ENCODE measurements at regions not wholly inside any gene's neighbourhood (a gene's known extent, or its start where the extent isn't known, plus 50 kb on each side); places are given as distances from the start of the nearest gene placed in this dataset.

GRCh38 chr14:95034788-95035187, 122.5 kb downstream of the DICER1 start:
- Mint-ChIP-seq H3K36me3 (ENCODE audit: low read depth) (no peaks in the 10 kb centered on the region), H3K4me1 (ENCODE audit: low read depth) (no peaks in the 10 kb centered on the region), H3K9me3 (no peaks in the 10 kb centered on the region), H3K27ac (no peak overlapping the region), H3K27me3 (ENCODE audit: insufficient read depth) (peaks cover 6% of the 10 kb centered on the region), H3K4me3 (no peak overlapping the region)
- no peak for DNase-seq (ENCODE audit: low spot score)
- intact Hi-C loops (cut with micrococcal nuclease): no loop called here

GRCh38 chr14:95033682-95034632, 123.4 kb downstream of the DICER1 start:
- no peak overlapping the region for H3K4me3 Mint-ChIP-seq
- no peak for DNase-seq (ENCODE audit: low spot score)
- no peaks in the 10 kb centered on the region for H3K36me3 Mint-ChIP-seq (ENCODE audit: low read depth)
- peaks cover 11% of the 10 kb centered on the region for H3K27me3 Mint-ChIP-seq (ENCODE audit: insufficient read depth)
- intact Hi-C loops (cut with micrococcal nuclease): no loop called here
- no peak overlapping the region for H3K27ac Mint-ChIP-seq
- H3K9me3 Mint-ChIP-seq: no peaks in the 10 kb centered on the region
- H3K4me1 Mint-ChIP-seq (ENCODE audit: low read depth): no peaks in the 10 kb centered on the region

GRCh38 chr14:95033031-95033430, 124.3 kb downstream of the DICER1 start:
- Mint-ChIP-seq H3K4me3 (no peak overlapping the region), H3K4me1 (ENCODE audit: low read depth) (no peaks in the 10 kb centered on the region), H3K9me3 (no peaks in the 10 kb centered on the region), H3K36me3 (ENCODE audit: low read depth) (no peaks in the 10 kb centered on the region), H3K27me3 (ENCODE audit: insufficient read depth) (peaks cover 13% of the 10 kb centered on the region), H3K27ac (no peak overlapping the region)
- intact Hi-C loops (cut with micrococcal nuclease): no loop called here
- DNase-seq (ENCODE audit: low spot score): no peak

- no peaks in the 10 kb centered on the region for H3K9me3 Mint-ChIP-seq
- no peaks in the 10 kb centered on the region for H3K36me3 Mint-ChIP-seq (ENCODE audit: low read depth)
- intact Hi-C loops (cut with micrococcal nuclease): no loop called here
- no peak overlapping the region for H3K4me3 Mint-ChIP-seq
- no peak for DNase-seq (ENCODE audit: low spot score)
- no peak overlapping the region for H3K27ac Mint-ChIP-seq
- H3K27me3 Mint-ChIP-seq (ENCODE audit: insufficient read depth): peaks cover 7% of the 10 kb centered on the region
- H3K4me1 Mint-ChIP-seq (ENCODE audit: low read depth): no peaks in the 10 kb centered on the region
Measured at GRCh38 chr14:95026851-95027463, 130.4 kb downstream of the DICER1 start.

- Mint-ChIP-seq H3K4me3 (no peak overlapping the region), H3K27ac (no peak overlapping the region), H3K9me3 (no peaks in the 10 kb centered on the region), H3K36me3 (ENCODE audit: low read depth) (no peaks in the 10 kb centered on the region), H3K4me1 (ENCODE audit: low read depth) (no peaks in the 10 kb centered on the region), H3K27me3 (ENCODE audit: insufficient read depth) (peaks cover 7% of the 10 kb centered on the region)
- DNase-seq (ENCODE audit: low spot score): no peak
- intact Hi-C loops (cut with micrococcal nuclease): no loop called here
Measured at GRCh38 chr14:95025941-95026340, 131.4 kb downstream of the DICER1 start.

- intact Hi-C loops (cut with micrococcal nuclease): no loop called here
- H3K9me3 Mint-ChIP-seq: no peaks in the 10 kb centered on the region
- H3K27me3 Mint-ChIP-seq (ENCODE audit: insufficient read depth): peaks cover 7% of the 10 kb centered on the region
- no peak overlapping the region for H3K27ac Mint-ChIP-seq
- H3K36me3 Mint-ChIP-seq (ENCODE audit: low read depth): no peaks in the 10 kb centered on the region
- no peak for DNase-seq (ENCODE audit: low spot score)
- H3K4me3 Mint-ChIP-seq: no peak overlapping the region
- H3K4me1 Mint-ChIP-seq (ENCODE audit: low read depth): no peaks in the 10 kb centered on the region
Measured at GRCh38 chr14:95025218-95025617, 132.1 kb downstream of the DICER1 start.

GRCh38 chr14:95024380-95024779, 132.9 kb downstream of the DICER1 start:
- H3K9me3 Mint-ChIP-seq: no peaks in the 10 kb centered on the region

GRCh38 chr14:95023886-95024285, 133.4 kb downstream of the DICER1 start:
- H3K36me3 Mint-ChIP-seq (ENCODE audit: low read depth): no peaks in the 10 kb centered on the region
- no peak overlapping the region for H3K27ac Mint-ChIP-seq

More at GRCh38 chr14:95024380-95024779, 132.9 kb downstream of the DICER1 start:
- H3K27me3 Mint-ChIP-seq (ENCODE audit: insufficient read depth): peaks cover 7% of the 10 kb centered on the region
- no peak overlapping the region for H3K27ac Mint-ChIP-seq
- intact Hi-C loops (cut with micrococcal nuclease): no loop called here
- no peaks in the 10 kb centered on the region for H3K36me3 Mint-ChIP-seq (ENCODE audit: low read depth)
- H3K4me3 Mint-ChIP-seq: no peak overlapping the region
- no peaks in the 10 kb centered on the region for H3K4me1 Mint-ChIP-seq (ENCODE audit: low read depth)
- DNase-seq (ENCODE audit: low spot score): no peak

GRCh38 chr14:95023115-95023514, 134.2 kb downstream of the DICER1 start:
- Mint-ChIP-seq H3K27ac (no peak overlapping the region), H3K36me3 (ENCODE audit: low read depth) (no peaks in the 10 kb centered on the region), H3K27me3 (ENCODE audit: insufficient read depth) (no peaks in the 10 kb centered on the region), H3K9me3 (no peaks in the 10 kb centered on the region), H3K4me3 (no peak overlapping the region), H3K4me1 (ENCODE audit: low read depth) (no peaks in the 10 kb centered on the region)
- DNase-seq (ENCODE audit: low spot score): no peak
- intact Hi-C loops (cut with micrococcal nuclease): no loop called here

More at GRCh38 chr14:95023886-95024285, 133.4 kb downstream of the DICER1 start:
- Mint-ChIP-seq H3K27me3 (ENCODE audit: insufficient read depth) (peaks cover 2% of the 10 kb centered on the region), H3K4me1 (ENCODE audit: low read depth) (no peaks in the 10 kb centered on the region), H3K9me3 (no peaks in the 10 kb centered on the region), H3K4me3 (no peak overlapping the region)
- no peak for DNase-seq (ENCODE audit: low spot score)
- intact Hi-C loops (cut with micrococcal nuclease): no loop called here

GRCh38 chr14:95021588-95021987, 135.7 kb downstream of the DICER1 start:
- no peak for DNase-seq (ENCODE audit: low spot score)
- Mint-ChIP-seq H3K36me3 (ENCODE audit: low read depth) (no peaks in the 10 kb centered on the region), H3K27ac (no peak overlapping the region), H3K4me1 (ENCODE audit: low read depth) (no peaks in the 10 kb centered on the region), H3K27me3 (ENCODE audit: insufficient read depth) (no peaks in the 10 kb centered on the region), H3K9me3 (no peaks in the 10 kb centered on the region), H3K4me3 (no peak overlapping the region)
- intact Hi-C loops (cut with micrococcal nuclease): no loop called here

- Mint-ChIP-seq H3K27ac (no peak overlapping the region), H3K9me3 (no peaks in the 10 kb centered on the region), H3K4me3 (no peak overlapping the region), H3K36me3 (ENCODE audit: low read depth) (no peaks in the 10 kb centered on the region), H3K4me1 (ENCODE audit: low read depth) (no peaks in the 10 kb centered on the region), H3K27me3 (ENCODE audit: insufficient read depth) (peaks cover 2% of the 10 kb centered on the region)
- intact Hi-C loops (cut with micrococcal nuclease): no loop called here
- no peak for DNase-seq (ENCODE audit: low spot score)
Measured at GRCh38 chr14:95018821-95019220, 138.5 kb downstream of the DICER1 start.

GRCh38 chr14:95015046-95015445, 142.3 kb downstream of the DICER1 start:
- peaks cover 8% of the 10 kb centered on the region for H3K27me3 Mint-ChIP-seq (ENCODE audit: insufficient read depth)
- H3K9me3 Mint-ChIP-seq: no peaks in the 10 kb centered on the region
- no peaks in the 10 kb centered on the region for H3K36me3 Mint-ChIP-seq (ENCODE audit: low read depth)
- H3K4me1 Mint-ChIP-seq (ENCODE audit: low read depth): no peaks in the 10 kb centered on the region
- no peak overlapping the region for H3K4me3 Mint-ChIP-seq
- DNase-seq (ENCODE audit: low spot score): no peak
- H3K27ac Mint-ChIP-seq: no peak overlapping the region
- intact Hi-C loops (cut with micrococcal nuclease): no loop called here

GRCh38 chr14:95014036-95014435, 143.3 kb downstream of the DICER1 start:
- intact Hi-C loops (cut with micrococcal nuclease): no loop called here
- Mint-ChIP-seq H3K27ac (no peak overlapping the region), H3K36me3 (ENCODE audit: low read depth) (no peaks in the 10 kb centered on the region), H3K9me3 (no peaks in the 10 kb centered on the region), H3K4me1 (ENCODE audit: low read depth) (no peaks in the 10 kb centered on the region), H3K27me3 (ENCODE audit: insufficient read depth) (peaks cover 8% of the 10 kb centered on the region), H3K4me3 (no peak overlapping the region)
- no peak for DNase-seq (ENCODE audit: low spot score)

Data from activated T-helper 1 cell treated with anti-CD3 and anti-CD28 coated beads, Interleukin-12 subunit alpha, Interleukin-12 subunit beta, Interleukin-2, Interleukin-4 antibody, amounts not matched to agents 30 ng/mL and 10 ng/mL and 1 ng/mL, durations not matched to agents 14 hours and 24 hours and 36 hours (primary cell).